Forelimb muscle (tissue), 1 donor: ENCODE measurements at regions not wholly inside any gene's neighbourhood (a gene's known extent, or its start where the extent isn't known, plus 50 kb on each side); places are given as distances from the start of the nearest gene placed in this dataset.
"Not testable (repeated sequence)": the region's sequence is repeated elsewhere in the genome, so short reads cannot be mapped to it uniquely, and the experiment has no call there.

ENCODE experiments used
- DNase-seq: peaks from one replicate; pipeline ENCODE4 v3.0.0-alpha.2; 2013; ENCODE audit warnings: low read depth

GRCh38 chr3:188974856-188975599 is 196.7 kb upstream of the TPRG1 start:
- DNase-seq, result no peak

GRCh38 chr3:188975600-188976314 is 196.0 kb upstream of the TPRG1 start:
- no peak for DNase-seq

GRCh38 chr3:188976407-188976806 is 195.4 kb upstream of the TPRG1 start:
- DNase-seq, result no peak

GRCh38 chr3:188978421-188979171 is 193.2 kb upstream of the TPRG1 start:
- peak; percentile 88 for DNase-seq

- no peak for DNase-seq
Observed at GRCh38 chr3:188979248-188979647, 192.5 kb upstream of the TPRG1 start.

GRCh38 chr3:188979669-188980310 is 192.0 kb upstream of the TPRG1 start:
- DNase-seq, result no peak

GRCh38 chr3:188993181-188993580 is 178.6 kb upstream of the TPRG1 start:
- no peak for DNase-seq

- DNase-seq, result no peak
Observed at GRCh38 chr3:189001559-189001958, 170.2 kb upstream of the TPRG1 start.

GRCh38 chr3:189003410-189003809 is 168.4 kb upstream of the TPRG1 start:
- DNase-seq, result no peak

- DNase-seq, result no peak
Observed at GRCh38 chr3:189013224-189013888, 158.4 kb upstream of the TPRG1 start.

GRCh38 chr3:189014526-189014925 is 157.2 kb upstream of the TPRG1 start:
- DNase-seq, result no peak

- DNase-seq, result not testable (repeated sequence)
Observed at GRCh38 chr3:189022576-189023466, 148.9 kb upstream of the TPRG1 start.

GRCh38 chr3:189025866-189026265 is 145.9 kb upstream of the TPRG1 start:
- DNase-seq, result no peak

GRCh38 chr3:189027626-189028155 is 144.1 kb upstream of the TPRG1 start:
- DNase-seq, result peak; percentile 19

GRCh38 chr3:189038773-189039745 is 132.7 kb upstream of the TPRG1 start:
- DNase-seq, result no peak

- DNase-seq, result no peak
Observed at GRCh38 chr3:189040656-189041335, 131.0 kb upstream of the TPRG1 start.

GRCh38 chr3:189041482-189042090 is 130.2 kb upstream of the TPRG1 start:
- no peak for DNase-seq

GRCh38 chr3:189042832-189043231 is 128.9 kb upstream of the TPRG1 start:
- DNase-seq, result no peak
